HG03039 (cell line): ENCODE measurements at regions not wholly inside any gene's neighbourhood (a gene's known extent, or its start where the extent isn't known, plus 50 kb on each side); places are given as distances from the start of the nearest gene placed in this dataset.

Experiments
- ATAC-seq: cut with Tn5 transposase; IDR thresholded peaks from one replicate; pipeline ENCODE4 v1.9.1; 2021; ENCODE audit warnings: mild to moderate bottlenecking, moderate library complexity; ENCODE audit not compliant: unreplicated experiment

- ATAC-seq, result no peak
Observed at GRCh38 chrX:10021461-10022272, 54.5 kb downstream of the CLDN34 start.

- no peak for ATAC-seq
Observed at GRCh38 chrX:10022273-10022541, 55.0 kb downstream of the CLDN34 start.

- no peak for ATAC-seq
Observed at GRCh38 chrX:10022580-10023245, 55.6 kb downstream of the CLDN34 start.

GRCh38 chrX:10023821-10024220 lies 56.7 kb downstream of the CLDN34 start:
- no peak for ATAC-seq

GRCh38 chrX:10025742-10026493 lies 58.8 kb downstream of the CLDN34 start:
- ATAC-seq, result no peak

- no peak for ATAC-seq
Observed at GRCh38 chrX:10028283-10029104, 61.3 kb downstream of the CLDN34 start.

- ATAC-seq, result no peak
Observed at GRCh38 chrX:10030570-10030969, 63.4 kb downstream of the CLDN34 start.

- ATAC-seq, result no peak
Observed at GRCh38 chrX:10031746-10032145, 64.6 kb downstream of the CLDN34 start.

- ATAC-seq, result no peak
Observed at GRCh38 chrX:10032147-10032546, 65.0 kb downstream of the CLDN34 start.

GRCh38 chrX:10033375-10034007 lies 66.3 kb downstream of the CLDN34 start:
- ATAC-seq, result no peak

GRCh38 chrX:10034740-10035260 lies 67.6 kb downstream of the CLDN34 start:
- no peak for ATAC-seq

- ATAC-seq, result no peak
Observed at GRCh38 chrX:10038585-10038984, 71.4 kb downstream of the CLDN34 start.

GRCh38 chrX:10039821-10040793 lies 72.9 kb downstream of the CLDN34 start:
- no peak for ATAC-seq

GRCh38 chrX:10040961-10041360 lies 73.8 kb downstream of the CLDN34 start:
- no peak for ATAC-seq

- no peak for ATAC-seq
Observed at GRCh38 chrX:10041383-10041782, 74.2 kb downstream of the CLDN34 start.

GRCh38 chrX:10042055-10042454 lies 74.9 kb downstream of the CLDN34 start:
- no peak for ATAC-seq

GRCh38 chrX:10043386-10043785 lies 76.2 kb downstream of the CLDN34 start:
- no peak for ATAC-seq

GRCh38 chrX:10044021-10044420 lies 76.9 kb downstream of the CLDN34 start:
- ATAC-seq, result no peak

- no peak for ATAC-seq
Observed at GRCh38 chrX:10045327-10046000, 78.3 kb downstream of the CLDN34 start.
